Sigmoid colon (tissue), 4 donors: ENCODE measurements at regions not wholly inside any gene's neighbourhood (a gene's known extent, or its start where the extent isn't known, plus 50 kb on each side); places are given as distances from the start of the nearest gene placed in this dataset.
"Not testable (repeated sequence)": the region's sequence is repeated elsewhere in the genome, so short reads cannot be mapped to it uniquely, and the experiment has no call there.

Experiments used
- EP300 ChIP-seq, 4 donors: sonication (generic); formaldehyde crosslinking; IDR thresholded peaks; one replicate each; pipeline ENCODE4 v1.6.1; 2017; ENCODE audit warnings: antibody characterized with exemption in 4 of 4
- POLR2A ChIP-seq, 2 donors: fragments of 450-650 bp; IDR thresholded peaks; one replicate each; pipeline ENCODE4 v1.6.1; 2016; ENCODE audit warnings: antibody characterized with exemption in 2 of 2, mild to moderate bottlenecking in 2 of 2, moderate library complexity in 2 of 2
- POLR2AphosphoS5 ChIP-seq, 4 donors: sonication (generic); formaldehyde crosslinking; IDR thresholded peaks; one replicate each; pipeline ENCODE4 v1.6.1; 2017; ENCODE audit warnings: antibody characterized with exemption in 4 of 4
- TF ChIP-seq, protein P1 (sequence below), 4 experiments: fragments of 450-650 bp in 3 of 4; fragments of 200-600 bp in 1 of 4; IDR thresholded peaks; one replicate each; pipeline ENCODE4 v1.5.1; 2016 to 2019; ENCODE audit warnings: antibody characterized with exemption in 4 of 4, mild to moderate bottlenecking in 3 of 4, moderate library complexity in 2 of 4

DNA sequence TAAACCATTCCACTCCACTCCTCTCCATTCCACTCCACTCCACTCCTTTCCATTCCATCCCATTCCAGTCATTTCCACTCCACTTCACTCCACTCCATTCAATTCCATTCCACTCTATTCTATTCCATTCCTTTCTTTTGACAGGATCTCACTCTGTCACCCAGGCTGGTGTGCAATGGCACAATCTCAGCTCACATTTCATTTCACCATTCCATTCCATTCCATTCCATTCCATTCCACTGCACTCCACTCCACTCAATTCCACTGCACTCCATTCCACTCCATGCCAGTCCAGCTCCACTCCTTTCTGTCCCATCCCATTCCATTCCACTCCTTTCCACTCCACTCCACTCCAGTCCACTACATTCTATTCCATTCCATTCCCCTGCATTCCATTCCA is 638.6 kb downstream of the TP53TG3F start:
- TF ChIP-seq POLR2A, POLR2AphosphoS5, EP300 (IDR thresholded peaks at IDR 0.05): not testable (repeated sequence)
- TF ChIP-seq, protein P1, sequence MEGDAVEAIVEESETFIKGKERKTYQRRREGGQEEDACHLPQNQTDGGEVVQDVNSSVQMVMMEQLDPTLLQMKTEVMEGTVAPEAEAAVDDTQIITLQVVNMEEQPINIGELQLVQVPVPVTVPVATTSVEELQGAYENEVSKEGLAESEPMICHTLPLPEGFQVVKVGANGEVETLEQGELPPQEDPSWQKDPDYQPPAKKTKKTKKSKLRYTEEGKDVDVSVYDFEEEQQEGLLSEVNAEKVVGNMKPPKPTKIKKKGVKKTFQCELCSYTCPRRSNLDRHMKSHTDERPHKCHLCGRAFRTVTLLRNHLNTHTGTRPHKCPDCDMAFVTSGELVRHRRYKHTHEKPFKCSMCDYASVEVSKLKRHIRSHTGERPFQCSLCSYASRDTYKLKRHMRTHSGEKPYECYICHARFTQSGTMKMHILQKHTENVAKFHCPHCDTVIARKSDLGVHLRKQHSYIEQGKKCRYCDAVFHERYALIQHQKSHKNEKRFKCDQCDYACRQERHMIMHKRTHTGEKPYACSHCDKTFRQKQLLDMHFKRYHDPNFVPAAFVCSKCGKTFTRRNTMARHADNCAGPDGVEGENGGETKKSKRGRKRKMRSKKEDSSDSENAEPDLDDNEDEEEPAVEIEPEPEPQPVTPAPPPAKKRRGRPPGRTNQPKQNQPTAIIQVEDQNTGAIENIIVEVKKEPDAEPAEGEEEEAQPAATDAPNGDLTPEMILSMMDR (IDR thresholded peaks at IDR 0.05): not testable (repeated sequence)
